HEK293 (cell line): ENCODE measurements at regions not wholly inside any gene's neighbourhood (a gene's known extent, or its start where the extent isn't known, plus 50 kb on each side); places are given as distances from the start of the nearest gene placed in this dataset.

Experiments used
- CTCF ChIA-PET: fragments of 350-600 bp; formaldehyde crosslinking; extraction: SDS; loops from one replicate; lab custom pipeline; 2021; ENCODE audit warnings: antibody characterized with exemption; lab: Yijun Ruan, JAX
- POLR2A ChIA-PET: fragments of 300-600 bp; formaldehyde crosslinking; extraction: SDS; loops from one replicate; lab custom pipeline; 2020; ENCODE audit warnings: antibody characterized with exemption, inconsistent platforms; lab: Yijun Ruan, JAX
- H3K27ac ChIP-seq: fragments of 200-500 bp; sonication (Bioruptor generic); 2 replicates; pipeline ENCODE4 v1.5.1; 2014; ENCODE audit warnings: low read depth, low read length, control low read depth, inconsistent platforms; ENCODE audit errors: extremely low read depth
- H3K36me3 ChIP-seq, 2 experiments: fragments of 200-500 bp in 1 of 2; sonication (Bioruptor generic) in 1 of 2; 1 replicate in 1 of 2; 2 replicates in 1 of 2; pipeline ENCODE4 v1.5.1; 2014 to 2017; ENCODE audit warnings: inconsistent platforms in 2 of 2, low read length in 2 of 2; ENCODE audit not compliant: control insufficient read depth in 2 of 2, insufficient read depth in 1 of 2
- H3K4me1 ChIP-seq: fragments of 200-500 bp; sonication (Bioruptor generic); 2 replicates; pipeline ENCODE4 v1.5.1; 2014; ENCODE audit warnings: mild to moderate bottlenecking, low read length, inconsistent platforms; ENCODE audit not compliant: control insufficient read depth, insufficient read depth
- H3K4me3 ChIP-seq: 2 replicates; pipeline ENCODE4 v1.5.1; 2011; ENCODE audit warnings: low read depth, mild to moderate bottlenecking, control low read depth, low read length, moderate library complexity
- H3K9me3 ChIP-seq: fragments of 200-500 bp; sonication (Bioruptor generic); 2 replicates; pipeline ENCODE4 v1.5.1; 2014; ENCODE audit warnings: low read depth, low read length, inconsistent platforms; ENCODE audit not compliant: control insufficient read depth, insufficient read depth
- EGR2 ChIP-seq: fragments of 450-650 bp; formaldehyde crosslinking; IDR thresholded peaks from 2 replicates; pipeline ENCODE4 v1.5.1; 2016; ENCODE audit warnings: low read depth, missing biosample characterization, missing genetic modification characterization
- MYNN ChIP-seq: fragments of 450-650 bp; formaldehyde crosslinking; IDR thresholded peaks from 2 replicates; pipeline ENCODE4 v1.5.1; 2016; ENCODE audit warnings: missing biosample characterization, missing genetic modification characterization, borderline replicate concordance
- OSR2 ChIP-seq: fragments of 450-650 bp; formaldehyde crosslinking; IDR thresholded peaks from 2 replicates; pipeline ENCODE4 v1.5.1; 2016; ENCODE audit warnings: missing biosample characterization, missing genetic modification characterization
- PATZ1 ChIP-seq: fragments of 450-650 bp; formaldehyde crosslinking; IDR thresholded peaks from 2 replicates; pipeline ENCODE4 v1.5.1; 2016; ENCODE audit warnings: missing biosample characterization, missing genetic modification characterization
- SP2 ChIP-seq: fragments of 450-650 bp; formaldehyde crosslinking; IDR thresholded peaks from 2 replicates; pipeline ENCODE4 v1.5.1; 2016; ENCODE audit warnings: missing biosample characterization, missing genetic modification characterization
- ZBTB48 ChIP-seq: fragments of 450-650 bp; formaldehyde crosslinking; IDR thresholded peaks from 2 replicates; pipeline ENCODE4 v1.5.1; 2016; ENCODE audit warnings: missing biosample characterization, missing genetic modification characterization
- ZBTB6 ChIP-seq: fragments of 450-650 bp; formaldehyde crosslinking; IDR thresholded peaks from 2 replicates; pipeline ENCODE4 v1.5.1; 2017; ENCODE audit warnings: missing biosample characterization, missing genetic modification characterization
- ZNF133 ChIP-seq: fragments of 450-650 bp; formaldehyde crosslinking; IDR thresholded peaks from 2 replicates; pipeline ENCODE4 v1.5.1; 2016; ENCODE audit warnings: missing biosample characterization, missing genetic modification characterization
- ZNF140 ChIP-seq: fragments of 450-650 bp; formaldehyde crosslinking; IDR thresholded peaks from 2 replicates; pipeline ENCODE4 v1.5.1; 2016; ENCODE audit warnings: missing biosample characterization, missing genetic modification characterization
- ZNF16 ChIP-seq: fragments of 450-650 bp; formaldehyde crosslinking; IDR thresholded peaks from 2 replicates; pipeline ENCODE4 v1.5.1; 2016; ENCODE audit warnings: low read depth, missing biosample characterization, missing genetic modification characterization
- ZNF175 ChIP-seq: fragments of 450-650 bp; formaldehyde crosslinking; IDR thresholded peaks from 2 replicates; pipeline ENCODE4 v1.5.1; 2016; ENCODE audit warnings: missing biosample characterization, missing genetic modification characterization
- ZNF223 ChIP-seq: fragments of 450-650 bp; formaldehyde crosslinking; IDR thresholded peaks from 2 replicates; pipeline ENCODE4 v1.5.1; 2016; ENCODE audit warnings: missing biosample characterization, missing genetic modification characterization
- ZNF248 ChIP-seq: fragments of 450-650 bp; formaldehyde crosslinking; IDR thresholded peaks from 2 replicates; pipeline ENCODE4 v1.5.1; 2017; ENCODE audit warnings: missing biosample characterization, missing genetic modification characterization
- ZNF280C ChIP-seq: fragments of 450-650 bp; formaldehyde crosslinking; IDR thresholded peaks from 2 replicates; pipeline ENCODE4 v1.5.1; 2016; ENCODE audit warnings: missing biosample characterization, missing genetic modification characterization
- ZNF302 ChIP-seq: fragments of 450-650 bp; formaldehyde crosslinking; IDR thresholded peaks from 2 replicates; pipeline ENCODE4 v1.5.1; 2016; ENCODE audit warnings: missing biosample characterization, missing genetic modification characterization, low read depth
- ZNF335 ChIP-seq: fragments of 450-650 bp; formaldehyde crosslinking; conservative IDR thresholded peaks from 2 replicates; pipeline ENCODE4 v1.5.1; 2016; ENCODE audit warnings: missing biosample characterization, missing genetic modification characterization
- ZNF394 ChIP-seq: fragments of 450-650 bp; formaldehyde crosslinking; IDR thresholded peaks from 2 replicates; pipeline ENCODE4 v1.5.1; 2016; ENCODE audit warnings: missing biosample characterization, missing genetic modification characterization, mild to moderate bottlenecking, moderate library complexity, borderline replicate concordance
- ZNF48 ChIP-seq: fragments of 450-650 bp; formaldehyde crosslinking; IDR thresholded peaks from 2 replicates; pipeline ENCODE4 v1.5.1; 2016; ENCODE audit warnings: missing biosample characterization, missing genetic modification characterization
- ZNF501 ChIP-seq: fragments of 450-650 bp; formaldehyde crosslinking; IDR thresholded peaks from 2 replicates; pipeline ENCODE4 v1.5.1; 2016; ENCODE audit warnings: missing biosample characterization, missing genetic modification characterization
- ZNF521 ChIP-seq: fragments of 450-650 bp; formaldehyde crosslinking; IDR thresholded peaks from 2 replicates; pipeline ENCODE4 v1.5.1; 2017; ENCODE audit warnings: missing biosample characterization, mild to moderate bottlenecking, missing genetic modification characterization
- ZNF549 ChIP-seq: fragments of 450-650 bp; IDR thresholded peaks from 2 replicates; pipeline ENCODE4 v1.5.1; 2018; ENCODE audit warnings: missing biosample characterization, missing genetic modification characterization, mild to moderate bottlenecking, inconsistent platforms, moderate library complexity
- ZNF654 ChIP-seq: fragments of 450-650 bp; formaldehyde crosslinking; IDR thresholded peaks from 2 replicates; pipeline ENCODE4 v1.5.1; 2016; ENCODE audit warnings: low read depth, missing biosample characterization, missing genetic modification characterization
- ZNF791 ChIP-seq: fragments of 450-650 bp; formaldehyde crosslinking; IDR thresholded peaks from 2 replicates; pipeline ENCODE4 v1.5.1; 2016; ENCODE audit warnings: missing biosample characterization, missing genetic modification characterization
- ZNF843 ChIP-seq: fragments of 450-650 bp; formaldehyde crosslinking; IDR thresholded peaks from 2 replicates; pipeline ENCODE4 v1.5.1; 2016; ENCODE audit warnings: missing biosample characterization, missing genetic modification characterization
- ZSCAN5A ChIP-seq: fragments of 450-650 bp; formaldehyde crosslinking; IDR thresholded peaks from 2 replicates; pipeline ENCODE4 v1.5.1; 2016; ENCODE audit warnings: missing biosample characterization, missing genetic modification characterization

- TF ChIP-seq ZBTB48 (tag by site-specific recombination) (no peak), ZNF521 (tag by site-specific recombination) (no peak), ZNF501 (no peak), EGR2 (tag by site-specific recombination) (no peak), ZNF654 (tag by site-specific recombination) (no peak), ZNF394 (tag by site-specific recombination) (no peak), ZBTB6 (tag by site-specific recombination) (no peak), ZNF175 (no peak), ZNF335 (tag by site-specific recombination) (no peak), SP2 (no peak), ZNF791 (no peak)
Observed at GRCh38 chr6:1509241-1509640, 100.5 kb upstream of the FOXC1 start (continued).

- Histone ChIP-seq H3K9me3 (no peaks in the 10 kb centered on the region; the same call in 1 of the 2 replicates), H3K27ac (no peak overlapping the region)
- TF ChIP-seq ZNF140 (tag by site-specific recombination) (no peak), MYNN (tag by site-specific recombination) (no peak), OSR2 (tag by site-specific recombination) (no peak), ZNF48 (tag by site-specific recombination) (no peak), PATZ1 (tag by site-specific recombination) (no peak), ZNF549 (tag by site-specific recombination) (no peak), ZNF16 (tag by site-specific recombination) (no peak), ZNF248 (tag by site-specific recombination) (no peak), ZNF280C (tag by site-specific recombination) (no peak), ZNF394 (tag by site-specific recombination) (no peak), ZNF654 (tag by site-specific recombination) (no peak), ZNF843 (tag by site-specific recombination) (no peak), ZNF133 (tag by site-specific recombination) (no peak), ZNF223 (tag by site-specific recombination) (no peak), ZNF302 (no peak), ZSCAN5A (no peak)
- TF ChIP-seq, all 188 proteins: peak for 0
- POLR2A ChIA-PET, result no interaction called here
- H3K4me3 ChIP-seq, result no peak overlapping the region
- H3K4me1 ChIP-seq, result peaks cover 5% of the 10 kb centered on the region; the same call in 1 of the 2 replicates
- CTCF ChIA-PET, result interaction anchor here (0.7 to 1.0 kb wide), 2 partner anchors 9 to 17 kb away, joined by 3 read pairs; no protein-coding TSS in a partner anchor
- H3K36me3 ChIP-seq, result no peaks in the 10 kb centered on the region
Observed at GRCh38 chr6:1510239-1510638, 99.5 kb upstream of the FOXC1 start.
